Stimulated activated CD8-positive, alpha-beta memory T cell treated with anti-CD3 and anti-CD28 coated beads, Interleukin-4, amount 100 ng/mL, for 1 hour (primary cell): ENCODE measurements at regions not wholly inside any gene's neighbourhood (a gene's known extent, or its start where the extent isn't known, plus 50 kb on each side); places are given as distances from the start of the nearest gene placed in this dataset.

Experiments
- DNase-seq, 2 donors: peaks; one replicate each; pipeline ENCODE4 v3.0.0-alpha.2; 2020; ENCODE audit warnings: low read depth in 2 of 2, low spot score in 1 of 2

- no peak for DNase-seq
Measured at GRCh38 chr10:4691301-4691700, 134.7 kb upstream of the AKR1E2 start.

GRCh38 chr10:4688601-4689000 is 137.4 kb upstream of the AKR1E2 start:
- no peak for DNase-seq

- no peak for DNase-seq
Measured at GRCh38 chr10:4688168-4688567, 137.8 kb upstream of the AKR1E2 start.

- no peak for DNase-seq
Measured at GRCh38 chr10:4687397-4687796, 138.6 kb upstream of the AKR1E2 start.

GRCh38 chr10:4686644-4686996 is 139.4 kb upstream of the AKR1E2 start:
- DNase-seq, result no peak

GRCh38 chr10:4685904-4686643 is 139.9 kb upstream of the AKR1E2 start:
- DNase-seq, result no peak

- DNase-seq, result no peak
Measured at GRCh38 chr10:4685491-4685890, 140.5 kb upstream of the AKR1E2 start.

GRCh38 chr10:4684434-4684833 is 141.6 kb upstream of the AKR1E2 start:
- no peak for DNase-seq

- DNase-seq, result no peak
Measured at GRCh38 chr10:4683838-4684237, 142.2 kb upstream of the AKR1E2 start.

- DNase-seq, result no peak
Measured at GRCh38 chr10:4683137-4683536, 142.9 kb upstream of the AKR1E2 start.

GRCh38 chr10:4678951-4679671 is 146.9 kb upstream of the AKR1E2 start:
- DNase-seq, result no peak

- no peak for DNase-seq
Measured at GRCh38 chr10:4678023-4678950, 147.7 kb upstream of the AKR1E2 start.

- DNase-seq, result no peak
Measured at GRCh38 chr10:4677296-4678021, 148.5 kb upstream of the AKR1E2 start.

- DNase-seq, result no peak
Measured at GRCh38 chr10:4676566-4676965, 149.4 kb upstream of the AKR1E2 start.

GRCh38 chr10:4675808-4676207 is 150.2 kb upstream of the AKR1E2 start:
- no peak for DNase-seq

- no peak for DNase-seq
Measured at GRCh38 chr10:4673279-4674040, 152.5 kb upstream of the AKR1E2 start.

- no peak for DNase-seq
Measured at GRCh38 chr10:4672201-4672600, 153.8 kb upstream of the AKR1E2 start.

GRCh38 chr10:4671451-4672145 is 154.4 kb upstream of the AKR1E2 start:
- DNase-seq, result no peak

GRCh38 chr10:4670737-4671136 is 155.3 kb upstream of the AKR1E2 start:
- no peak for DNase-seq

- no peak for DNase-seq
Measured at GRCh38 chr10:4669585-4669984, 156.4 kb upstream of the AKR1E2 start.
